ENCODE measurements at regions not wholly inside any gene's neighbourhood (a gene's known extent, or its start where the extent isn't known, plus 50 kb on each side); places are given as distances from the start of the nearest gene placed in this dataset.

DNA sequence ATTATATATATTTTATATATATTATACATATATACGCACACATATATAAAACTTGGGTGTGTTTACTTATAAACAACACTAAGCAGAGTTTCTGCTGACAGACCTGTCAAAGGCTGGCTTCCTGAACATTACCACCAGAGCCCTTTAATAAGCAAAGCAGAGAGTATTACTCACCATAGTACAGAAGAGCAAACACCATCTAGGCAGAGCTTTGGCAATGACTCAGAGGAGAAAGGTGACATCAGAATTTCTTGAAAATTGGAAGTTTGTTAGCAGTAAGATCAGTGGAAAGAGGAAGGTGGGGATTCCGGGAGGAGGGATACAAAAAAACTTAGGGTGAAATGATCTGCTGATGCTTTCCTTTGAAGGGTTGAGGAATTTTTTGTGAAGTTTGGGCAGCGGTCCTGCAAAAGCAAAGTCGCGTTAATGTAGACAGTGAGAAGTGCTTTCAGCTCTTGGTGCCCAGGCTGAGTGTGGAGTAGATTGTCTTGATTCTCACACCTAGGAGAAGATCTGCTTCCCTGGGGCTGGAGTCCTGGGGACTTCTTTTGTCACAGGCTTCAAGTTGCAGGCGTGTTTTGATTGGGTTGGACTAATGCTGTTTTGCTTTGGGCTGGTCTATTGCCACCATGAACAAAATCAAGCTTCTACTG is 109.6 kb upstream of the BACH2 start:
- POLR2A ChIA-PET, result interaction anchor here (0.7 kb wide), 1 partner anchor 424 kb away, joined by 3 read pairs; no protein-coding TSS in a partner anchor

GRCh38 chr6:90403489-90404381 is 107.1 kb upstream of the BACH2 start:
- CTCF ChIA-PET (ENCODE audit: unreplicated experiment), result no interaction called here
- no peak for TF ChIP-seq EZH2phosphoT487 (IDR thresholded peaks at IDR 0.05; ENCODE audit: borderline replicate concordance, low read depth, low read length)
- no peak for TF ChIP-seq CTCF (conservative IDR thresholded peaks at IDR 0.05; ENCODE audit: low read length)
- POLR2A ChIA-PET, result interaction anchor here (0.6 kb wide), 1 partner anchor 150 kb away, joined by 4 read pairs; no protein-coding TSS in a partner anchor
- H3K9me3 ChIP-seq (ENCODE audit: low read length), result no peaks in the 10 kb centered on the region; the same call in 1 of the 2 replicates
- no TSS peak for BruUV-seq (replicated peaks)
- H3K4me2 ChIP-seq (ENCODE audit: low read length), result no peak overlapping the region
- no peaks in the 10 kb centered on the region; the same call in 1 of the 2 replicates for H3K36me3 ChIP-seq (ENCODE audit: insufficient read depth, low read length)
- no peak for DNase-seq (ENCODE audit: low spot score)
- no peaks in the 10 kb centered on the region for H4K20me1 ChIP-seq (ENCODE audit: insufficient read depth, low read length)
- peaks cover 10% of the 10 kb centered on the region for H3K4me1 ChIP-seq (ENCODE audit: insufficient read depth, low read length, poor library complexity, severe bottlenecking)
- no peaks in the 10 kb centered on the region for H3K79me2 ChIP-seq (ENCODE audit: insufficient read depth, low read depth, low read length)
- H3K9me2 ChIP-seq (ENCODE audit: insufficient read depth, low read length), result no peaks in the 10 kb centered on the region
- H3K27ac ChIP-seq (ENCODE audit: low read depth, low read length, poor library complexity, severe bottlenecking), result no peak overlapping the region
- H3K4me3 ChIP-seq (ENCODE audit: low read depth, low read length, poor library complexity, severe bottlenecking), result no peak overlapping the region
- H2AFZ ChIP-seq (ENCODE audit: low read length), result no peak overlapping the region
- intact Hi-C loops (cut with micrococcal nuclease; ENCODE audit: unreplicated experiment), result no loop called here

More for the DNA sequence above, 109.6 kb upstream of the BACH2 start:
- intact Hi-C loops (cut with micrococcal nuclease; ENCODE audit: unreplicated experiment), result no loop called here
- Histone ChIP-seq H3K4me1 (ENCODE audit: insufficient read depth, low read length, poor library complexity, severe bottlenecking) (peaks cover 12% of the 10 kb centered on the region), H3K4me2 (ENCODE audit: low read length) (no peak overlapping the region), H3K9me2 (ENCODE audit: insufficient read depth, low read length) (no peaks in the 10 kb centered on the region), H3K27ac (ENCODE audit: low read depth, low read length, poor library complexity, severe bottlenecking) (no peak overlapping the region), H4K20me1 (ENCODE audit: insufficient read depth, low read length) (no peaks in the 10 kb centered on the region), H2AFZ (ENCODE audit: low read length) (no peak overlapping the region), H3K4me3 (ENCODE audit: low read depth, low read length, poor library complexity, severe bottlenecking) (no peak overlapping the region), H3K9me3 (ENCODE audit: low read length) (no peaks in the 10 kb centered on the region; the same call in 1 of the 2 replicates), H3K36me3 (ENCODE audit: insufficient read depth, low read length) (no peaks in the 10 kb centered on the region; the same call in 1 of the 2 replicates), H3K79me2 (ENCODE audit: insufficient read depth, low read depth, low read length) (no peaks in the 10 kb centered on the region)
- DNase-seq (ENCODE audit: low spot score), result no peak
- TF ChIP-seq EZH2phosphoT487 (IDR thresholded peaks at IDR 0.05; ENCODE audit: borderline replicate concordance, low read depth, low read length) (no peak), CTCF (conservative IDR thresholded peaks at IDR 0.05; ENCODE audit: low read length) (no peak)
- no TSS peak for BruUV-seq (replicated peaks)
- CTCF ChIA-PET (ENCODE audit: unreplicated experiment), result no interaction called here
